HUES48 (cell line): ENCODE measurements at regions not wholly inside any gene's neighbourhood (a gene's known extent, or its start where the extent isn't known, plus 50 kb on each side); places are given as distances from the start of the nearest gene placed in this dataset.

Source experiments
- H3K27ac ChIP-seq: one replicate; pipeline ENCODE4 v1.7.0; 2013; ENCODE audit warnings: low read depth, low read length, inconsistent platforms
- H3K27me3 ChIP-seq: 2 replicates; pipeline ENCODE4 v1.6.1; 2013; ENCODE audit warnings: mild to moderate bottlenecking, low read length; ENCODE audit not compliant: control insufficient read depth, insufficient read depth
- H3K36me3 ChIP-seq: 2 replicates; pipeline ENCODE4 v1.6.1; 2013; ENCODE audit warnings: low read length; ENCODE audit not compliant: control insufficient read depth, insufficient read depth
- H3K4me1 ChIP-seq: 2 replicates; pipeline ENCODE4 v1.6.1; 2013; ENCODE audit warnings: mild to moderate bottlenecking, low read length; ENCODE audit not compliant: control insufficient read depth, insufficient read depth
- H3K4me3 ChIP-seq: 2 replicates; pipeline ENCODE4 v1.5.1; 2013; ENCODE audit warnings: mild to moderate bottlenecking, low read depth, low read length
- H3K9ac ChIP-seq: 2 replicates; pipeline ENCODE4 v1.6.1; 2013; ENCODE audit warnings: mild to moderate bottlenecking, low read depth, low read length, moderate library complexity
- H3K9me3 ChIP-seq: 2 replicates; pipeline ENCODE4 v1.6.1; 2013; ENCODE audit warnings: low read length; ENCODE audit not compliant: control insufficient read depth, insufficient read depth

DNA sequence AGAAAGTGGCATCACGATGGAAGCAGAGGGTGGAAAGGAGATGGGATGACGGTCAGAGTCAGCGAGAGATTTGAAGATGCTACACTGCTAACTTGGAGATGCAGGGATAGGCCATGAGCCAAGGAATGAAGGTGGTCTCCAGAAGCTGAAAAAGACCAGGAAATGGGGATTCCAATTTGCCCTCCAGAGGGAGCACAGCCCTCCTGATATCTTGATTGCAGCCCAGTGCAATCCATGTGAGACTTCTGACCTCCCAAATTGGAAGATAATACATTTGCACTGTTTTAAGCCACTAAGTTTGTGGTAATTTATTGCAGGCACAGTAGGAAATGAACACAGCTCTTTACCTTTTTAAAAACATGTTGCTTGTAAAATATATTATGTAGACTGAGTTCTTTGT lies 549.5 kb downstream of the VRK1 start:
- Histone ChIP-seq H3K4me3 (no peak overlapping the region), H3K27ac (no peak overlapping the region), H3K9me3 (no peaks in the 10 kb centered on the region), H3K9ac (no peak overlapping the region), H3K4me1 (no peaks in the 10 kb centered on the region), H3K27me3 (no peaks in the 10 kb centered on the region), H3K36me3 (no peaks in the 10 kb centered on the region)

DNA sequence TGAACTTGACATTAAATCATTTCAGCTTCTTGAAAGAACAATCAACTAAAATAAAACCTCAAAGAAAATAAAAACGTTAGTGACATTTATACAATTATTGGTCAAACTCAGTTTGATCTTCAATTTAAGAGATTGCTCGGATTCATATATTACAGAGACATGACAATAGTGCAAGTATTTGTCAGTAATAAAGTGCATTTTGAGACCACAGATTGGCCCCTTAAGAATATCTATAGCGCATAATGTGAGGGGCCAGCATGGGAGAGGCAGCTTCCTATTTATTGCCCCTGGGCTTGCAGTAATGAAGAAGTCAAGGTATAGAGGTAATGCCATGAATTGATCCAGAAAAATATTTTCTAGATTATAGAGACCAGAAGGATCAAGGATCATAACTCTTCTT lies 552.3 kb downstream of the VRK1 start:
- H3K4me3 ChIP-seq: no peak overlapping the region
- no peak overlapping the region for H3K9ac ChIP-seq
- no peak overlapping the region for H3K27ac ChIP-seq
- H3K27me3 ChIP-seq: no peaks in the 10 kb centered on the region
- no peaks in the 10 kb centered on the region for H3K36me3 ChIP-seq
- no peaks in the 10 kb centered on the region for H3K9me3 ChIP-seq
- H3K4me1 ChIP-seq: no peaks in the 10 kb centered on the region

DNA sequence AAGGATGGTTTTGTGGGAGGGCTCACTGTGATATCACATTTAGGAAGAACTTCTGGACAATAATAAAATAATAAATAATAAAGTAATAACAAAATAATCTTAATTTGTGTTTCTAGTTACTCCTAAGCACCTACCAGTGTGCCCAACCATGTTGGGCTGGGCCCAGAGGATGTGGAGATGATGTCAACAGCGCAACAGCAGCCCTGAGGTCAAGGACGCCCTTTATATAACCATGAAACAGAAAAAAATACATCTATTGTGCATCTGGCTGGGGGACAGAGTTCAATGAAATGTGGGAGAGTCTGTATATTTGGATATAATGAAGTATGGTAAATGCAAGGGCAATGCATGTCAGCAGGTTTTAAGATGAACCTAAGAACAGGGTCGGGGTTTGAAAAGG lies 552.8 kb downstream of the VRK1 start:
- Histone ChIP-seq H3K27me3 (no peaks in the 10 kb centered on the region), H3K9me3 (no peaks in the 10 kb centered on the region), H3K4me3 (no peak overlapping the region), H3K4me1 (no peaks in the 10 kb centered on the region), H3K36me3 (no peaks in the 10 kb centered on the region), H3K27ac (no peak overlapping the region), H3K9ac (no peak overlapping the region)

DNA sequence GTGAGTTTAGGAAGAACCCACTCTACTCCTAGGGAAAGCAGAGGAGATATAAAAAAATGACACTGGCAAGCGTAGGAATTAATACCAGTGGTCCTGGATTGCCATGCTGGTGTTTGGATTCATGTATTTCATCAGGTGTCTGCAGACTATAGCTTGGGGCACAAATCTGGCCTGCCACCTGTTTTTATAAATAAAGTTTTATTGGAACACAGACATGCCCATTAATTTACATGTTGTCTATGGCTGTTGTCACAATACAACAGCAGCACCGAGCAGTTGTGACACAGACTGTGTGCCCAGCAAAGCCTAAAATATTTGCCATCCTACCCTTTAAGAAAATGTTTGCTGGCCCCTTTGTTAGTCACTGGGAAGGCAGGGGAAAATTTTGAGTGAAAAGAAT lies 553.2 kb downstream of the VRK1 start:
- Histone ChIP-seq H3K4me1 (no peaks in the 10 kb centered on the region), H3K4me3 (no peak overlapping the region), H3K9me3 (no peaks in the 10 kb centered on the region), H3K27ac (no peak overlapping the region), H3K36me3 (no peaks in the 10 kb centered on the region), H3K9ac (no peak overlapping the region), H3K27me3 (no peaks in the 10 kb centered on the region)

DNA sequence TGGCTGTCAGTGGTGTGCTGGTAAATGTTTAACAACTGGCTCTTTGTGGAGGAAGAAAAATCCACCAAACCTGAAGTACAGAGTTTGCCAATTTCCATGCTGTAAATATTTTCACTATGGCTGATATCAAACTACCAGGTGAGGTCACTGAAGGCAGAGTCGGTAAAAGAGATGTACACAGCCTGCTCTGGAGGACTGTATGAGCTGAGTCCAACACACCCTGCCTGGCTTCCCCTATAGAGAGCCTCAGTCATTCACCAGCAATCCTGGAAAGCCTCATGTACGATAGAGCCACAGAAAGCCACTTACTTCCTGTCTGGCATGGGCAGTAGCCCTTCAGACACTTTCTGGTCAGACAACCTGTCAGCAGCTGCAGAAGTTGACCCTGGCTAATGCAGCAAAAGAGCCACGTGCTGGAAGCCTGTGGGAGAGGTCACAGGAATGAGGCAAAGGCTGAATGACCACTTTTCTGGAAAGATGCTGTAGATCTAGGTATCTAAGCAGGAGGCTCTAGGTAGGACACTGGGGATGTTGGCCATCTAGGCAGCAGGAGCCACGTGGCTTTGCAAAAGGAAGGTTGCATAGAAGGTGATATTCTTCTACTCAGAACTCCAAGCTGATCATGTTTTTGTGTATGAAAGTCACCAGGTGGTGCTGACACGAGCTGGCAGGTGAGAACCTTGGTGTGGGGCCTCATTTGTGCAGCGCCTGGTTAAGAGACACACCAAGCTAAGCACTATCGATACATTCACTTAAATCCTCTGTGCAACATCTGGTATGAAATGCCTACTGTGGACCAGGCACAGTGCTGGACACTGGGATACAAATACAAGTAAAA lies 553.9 kb downstream of the VRK1 start:
- Histone ChIP-seq H3K4me3 (no peak overlapping the region), H3K9me3 (no peaks in the 10 kb centered on the region), H3K27me3 (no peaks in the 10 kb centered on the region), H3K27ac (no peak overlapping the region), H3K9ac (no peak overlapping the region), H3K4me1 (no peaks in the 10 kb centered on the region), H3K36me3 (no peaks in the 10 kb centered on the region)

DNA sequence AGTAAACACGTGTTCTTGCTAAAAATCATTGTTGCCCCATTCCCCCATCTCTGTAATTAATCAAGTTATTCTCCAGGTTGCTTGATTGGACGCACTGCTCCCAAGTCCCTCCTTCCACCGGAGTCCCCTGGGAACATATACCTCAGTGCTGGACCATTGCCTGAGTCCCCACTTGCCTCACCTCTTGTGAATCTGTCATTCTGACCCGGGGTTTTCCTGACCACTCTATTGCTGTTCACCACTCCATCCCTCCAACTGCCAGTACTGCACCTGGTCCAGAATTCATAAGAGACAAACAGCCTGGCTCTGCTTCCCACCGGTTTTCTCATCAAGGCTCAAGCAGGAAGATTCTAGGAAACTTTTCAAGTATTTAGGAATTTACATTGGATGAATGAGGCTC lies 555.9 kb downstream of the VRK1 start:
- H3K9me3 ChIP-seq: no peaks in the 10 kb centered on the region
- no peaks in the 10 kb centered on the region for H3K4me1 ChIP-seq

DNA sequence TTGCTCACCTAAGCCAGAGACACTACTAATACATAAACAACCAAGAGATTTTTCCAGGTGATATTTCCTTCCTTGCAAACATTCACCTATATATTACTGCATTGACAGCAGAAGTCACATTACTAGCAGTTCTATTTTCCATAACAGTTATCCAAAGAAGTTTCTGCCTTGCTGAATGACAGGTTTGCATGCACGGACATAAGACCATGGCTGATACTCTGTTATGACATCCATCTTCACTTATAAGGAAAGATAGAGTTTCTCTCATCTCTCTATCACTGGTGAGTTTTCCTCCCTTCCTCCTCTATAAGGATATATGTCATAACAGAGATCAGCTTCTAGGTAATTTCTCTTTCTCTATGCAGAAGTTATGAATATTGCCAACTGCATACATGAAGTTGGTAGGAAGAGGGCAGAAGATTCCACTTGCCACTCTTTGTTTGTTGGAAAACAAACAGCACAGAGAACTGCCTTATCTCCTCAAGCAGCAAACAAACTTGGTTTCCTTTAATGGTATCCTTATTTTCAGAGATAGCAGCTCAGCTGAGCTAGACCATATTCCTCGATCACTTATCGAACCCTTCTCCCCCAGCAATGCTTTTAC lies 557.0 kb downstream of the VRK1 start:
- no peaks in the 10 kb centered on the region for H3K4me1 ChIP-seq
- no peaks in the 10 kb centered on the region for H3K27me3 ChIP-seq
- H3K4me3 ChIP-seq: no peak overlapping the region
- no peaks in the 10 kb centered on the region for H3K9me3 ChIP-seq
- no peak overlapping the region for H3K9ac ChIP-seq
- H3K27ac ChIP-seq: no peak overlapping the region
- no peaks in the 10 kb centered on the region for H3K36me3 ChIP-seq

More for the DNA sequence above, 555.9 kb downstream of the VRK1 start:
- Histone ChIP-seq H3K9ac (no peak overlapping the region), H3K36me3 (no peaks in the 10 kb centered on the region), H3K27ac (no peak overlapping the region), H3K27me3 (no peaks in the 10 kb centered on the region), H3K4me3 (no peak overlapping the region)

DNA sequence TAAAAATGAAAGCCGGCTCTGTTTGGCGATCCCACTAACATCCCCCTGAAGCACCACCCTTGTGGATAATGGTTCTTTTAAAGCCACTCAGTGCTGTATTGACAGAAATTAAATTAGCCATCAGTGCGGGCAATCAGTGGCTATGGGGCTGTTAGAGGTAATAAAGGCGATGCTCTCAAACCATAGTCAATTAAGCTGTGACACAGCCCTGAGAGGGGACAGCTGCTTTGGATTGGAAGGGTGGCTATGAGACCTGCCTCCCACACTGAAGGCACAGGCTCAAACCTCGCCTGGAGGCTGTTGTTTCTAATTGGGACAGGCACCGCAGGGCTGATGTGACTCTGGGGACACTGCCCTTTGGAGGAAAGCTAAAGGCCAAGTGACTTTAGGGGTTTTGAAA lies 562.2 kb downstream of the VRK1 start:
- no peaks in the 10 kb centered on the region for H3K9me3 ChIP-seq
- no peaks in the 10 kb centered on the region for H3K4me1 ChIP-seq
- H3K36me3 ChIP-seq: no peaks in the 10 kb centered on the region
- no peak overlapping the region for H3K27ac ChIP-seq
- H3K9ac ChIP-seq: no peak overlapping the region
- H3K27me3 ChIP-seq: no peaks in the 10 kb centered on the region
- H3K4me3 ChIP-seq: no peak overlapping the region

DNA sequence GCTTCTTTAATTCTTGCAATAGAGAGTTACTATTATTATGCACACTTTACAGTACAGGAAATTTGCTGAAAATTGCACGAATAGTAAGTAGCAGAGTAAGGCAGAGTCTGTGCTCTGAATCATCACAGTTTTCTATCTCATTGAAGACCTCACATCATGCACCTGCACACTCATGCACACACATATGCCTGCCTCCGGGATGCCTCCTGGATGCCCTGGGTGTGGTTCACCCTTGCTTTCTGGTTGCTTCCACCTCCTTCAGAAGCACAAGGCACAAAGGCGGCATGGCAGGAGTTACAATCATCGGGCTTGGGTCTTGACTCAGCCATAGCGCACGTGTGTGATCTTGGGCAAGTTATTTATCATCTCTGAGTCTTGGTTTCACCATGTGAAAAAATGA lies 564.0 kb downstream of the VRK1 start:
- H3K9me3 ChIP-seq: no peaks in the 10 kb centered on the region
- no peak overlapping the region for H3K27ac ChIP-seq
- peaks cover 6% of the 10 kb centered on the region for H3K4me1 ChIP-seq
- H3K36me3 ChIP-seq: no peaks in the 10 kb centered on the region
- H3K4me3 ChIP-seq: no peak overlapping the region
- H3K9ac ChIP-seq: no peak overlapping the region
- H3K27me3 ChIP-seq: no peaks in the 10 kb centered on the region

DNA sequence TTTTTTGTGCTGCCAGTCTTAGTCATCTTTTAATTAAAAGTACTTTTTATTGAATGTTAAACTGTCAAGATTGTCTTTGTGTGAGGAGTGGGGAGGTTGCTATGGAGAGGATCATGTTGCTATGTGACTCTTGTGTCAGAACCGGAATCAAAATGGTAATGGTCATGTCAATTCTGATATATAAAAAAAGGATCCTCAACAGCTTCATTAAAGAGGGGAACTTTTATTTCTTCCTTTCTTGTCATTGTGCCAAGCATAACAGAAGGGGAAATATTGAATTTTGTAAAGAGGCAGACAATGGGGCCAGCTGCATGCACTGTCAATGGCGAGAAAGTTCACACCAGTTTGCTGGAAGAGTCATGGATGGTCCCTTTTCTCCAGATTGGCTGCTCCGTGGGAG lies 564.8 kb downstream of the VRK1 start:
- H3K36me3 ChIP-seq: no peaks in the 10 kb centered on the region
- no peaks in the 10 kb centered on the region for H3K27me3 ChIP-seq
- H3K4me1 ChIP-seq: peaks cover 14% of the 10 kb centered on the region
- H3K9ac ChIP-seq: no peak overlapping the region
- H3K27ac ChIP-seq: no peak overlapping the region
- no peaks in the 10 kb centered on the region for H3K9me3 ChIP-seq
- H3K4me3 ChIP-seq: no peak overlapping the region

DNA sequence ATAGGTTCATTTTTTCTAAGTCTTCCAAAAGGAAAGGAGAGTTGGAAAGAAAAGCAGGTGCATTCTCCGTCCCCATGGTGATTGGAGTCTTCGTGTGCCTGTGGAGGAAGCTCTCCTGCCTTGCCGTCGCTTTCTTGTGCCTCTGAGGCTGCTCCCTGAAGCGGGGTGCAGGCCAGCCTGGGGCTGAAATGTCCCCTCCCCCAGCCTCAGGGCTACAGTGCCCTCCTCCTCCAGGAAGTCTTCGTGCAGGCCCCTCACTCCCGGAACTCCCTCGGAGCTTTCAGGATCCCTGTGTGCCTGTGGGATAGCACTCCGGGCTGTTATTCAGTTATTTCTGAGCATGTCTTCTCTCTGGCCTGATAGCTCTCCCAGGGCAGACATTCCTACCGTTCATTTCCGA lies 569.2 kb downstream of the VRK1 start:
- peaks cover 15% of the 10 kb centered on the region for H3K4me1 ChIP-seq
- H3K9ac ChIP-seq: no peak overlapping the region
- H3K4me3 ChIP-seq: no peak overlapping the region
- H3K36me3 ChIP-seq: no peaks in the 10 kb centered on the region
- H3K27ac ChIP-seq: no peak overlapping the region
- H3K9me3 ChIP-seq: no peaks in the 10 kb centered on the region
- no peaks in the 10 kb centered on the region for H3K27me3 ChIP-seq
